ENCODE measurements at regions not wholly inside any gene's neighbourhood (a gene's known extent, or its start where the extent isn't known, plus 50 kb on each side); places are given as distances from the start of the nearest gene placed in this dataset.

GRCh38 chr20:21821358-21821757 is 115.9 kb downstream of the PAX1 start:
- WGBS: 90% methylated on average over 2 of the region's 2 CpGs

GRCh38 chr20:21820688-21821087 is 115.2 kb downstream of the PAX1 start:
- WGBS: 74% methylated on average over 6 of the region's 6 CpGs
- Histone ChIP-seq H3K9ac (ENCODE audit: low read depth, low read length) (no peak overlapping the region), H3K27ac (ENCODE audit: low read depth, low read length) (no peak overlapping the region), H3K36me3 (ENCODE audit: insufficient read depth, low read length) (no peaks in the 10 kb centered on the region), H3K27me3 (ENCODE audit: insufficient read depth, low read length) (no peaks in the 10 kb centered on the region), H3K4me1 (ENCODE audit: insufficient read depth, low read length) (peaks cover 13% of the 10 kb centered on the region), H3K4me3 (ENCODE audit: low read length) (no peak overlapping the region), H3K9me3 (ENCODE audit: insufficient read depth, low read depth, low read length) (no peaks in the 10 kb centered on the region)

More at GRCh38 chr20:21821358-21821757, 115.9 kb downstream of the PAX1 start:
- peaks cover 13% of the 10 kb centered on the region for H3K4me1 ChIP-seq (ENCODE audit: insufficient read depth, low read length)
- no peaks in the 10 kb centered on the region for H3K27me3 ChIP-seq (ENCODE audit: insufficient read depth, low read length)
- no peak overlapping the region for H3K4me3 ChIP-seq (ENCODE audit: low read length)
- H3K9me3 ChIP-seq (ENCODE audit: insufficient read depth, low read depth, low read length): no peaks in the 10 kb centered on the region
- no peak overlapping the region for H3K27ac ChIP-seq (ENCODE audit: low read depth, low read length)
- no peaks in the 10 kb centered on the region for H3K36me3 ChIP-seq (ENCODE audit: insufficient read depth, low read length)
- H3K9ac ChIP-seq (ENCODE audit: low read depth, low read length): no peak overlapping the region

DNA sequence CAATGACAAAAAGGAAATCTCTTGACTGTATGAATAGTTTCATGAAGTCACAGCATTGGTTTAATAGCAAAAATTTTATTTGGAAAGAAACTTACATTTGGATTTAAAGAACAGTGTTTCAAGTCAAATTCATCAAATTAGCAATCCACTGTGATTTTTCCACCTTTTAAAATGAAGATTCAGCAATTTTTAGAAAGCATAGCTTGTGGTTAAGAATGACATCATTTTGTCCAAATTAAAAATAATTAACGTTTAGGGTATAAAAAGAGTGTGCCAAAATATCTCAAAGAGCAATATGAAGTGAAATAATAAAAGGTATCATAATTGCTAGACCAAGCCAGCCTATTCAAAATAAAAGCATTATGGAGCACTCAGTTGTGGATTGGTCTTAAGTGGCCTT is 114.6 kb downstream of the PAX1 start:
- peaks cover 13% of the 10 kb centered on the region for H3K4me1 ChIP-seq (ENCODE audit: insufficient read depth, low read length)
- H3K36me3 ChIP-seq (ENCODE audit: insufficient read depth, low read length): no peaks in the 10 kb centered on the region
- no peaks in the 10 kb centered on the region for H3K9me3 ChIP-seq (ENCODE audit: insufficient read depth, low read depth, low read length)
- H3K27me3 ChIP-seq (ENCODE audit: insufficient read depth, low read length): no peaks in the 10 kb centered on the region
- no peak overlapping the region for H3K27ac ChIP-seq (ENCODE audit: low read depth, low read length)
- WGBS: 100% methylated on average over 1 of the region's 1 CpG
- H3K9ac ChIP-seq (ENCODE audit: low read depth, low read length): no peak overlapping the region
- H3K4me3 ChIP-seq (ENCODE audit: low read length): no peak overlapping the region

DNA sequence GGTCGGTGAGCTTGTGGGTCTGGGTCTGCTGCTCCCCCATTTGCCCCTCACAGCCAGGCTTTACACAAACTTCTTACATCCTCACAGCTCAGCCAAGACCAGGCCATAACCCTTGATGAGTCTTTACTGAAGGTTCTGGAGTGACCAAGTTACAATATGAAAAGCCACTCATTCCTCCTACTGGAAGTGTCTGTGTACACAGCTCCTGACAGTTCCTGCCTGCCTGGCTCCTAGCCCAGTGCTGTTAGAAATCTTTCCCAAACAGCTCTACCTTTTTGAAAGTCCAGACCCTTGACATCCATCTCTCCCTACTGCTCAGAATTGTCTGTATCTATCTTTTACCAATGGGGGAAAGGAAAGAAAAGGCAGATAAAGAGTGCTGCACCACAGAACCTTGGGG is 106.9 kb downstream of the PAX1 start:
- Histone ChIP-seq H3K9me3 (ENCODE audit: insufficient read depth, low read depth, low read length) (no peaks in the 10 kb centered on the region), H3K9ac (ENCODE audit: low read depth, low read length) (no peak overlapping the region), H3K4me1 (ENCODE audit: insufficient read depth, low read length) (no peaks in the 10 kb centered on the region), H3K27ac (ENCODE audit: low read depth, low read length) (no peak overlapping the region), H3K27me3 (ENCODE audit: insufficient read depth, low read length) (peaks cover 11% of the 10 kb centered on the region), H3K36me3 (ENCODE audit: insufficient read depth, low read length) (no peaks in the 10 kb centered on the region), H3K4me3 (ENCODE audit: low read length) (no peak overlapping the region)
- WGBS: 87% methylated on average over 1 of the region's 1 CpG

GRCh38 chr20:21809961-21810523 is 104.6 kb downstream of the PAX1 start:
- H3K9ac ChIP-seq (ENCODE audit: low read depth, low read length): no peak overlapping the region
- WGBS: 94% methylated on average over 18 of the region's 18 CpGs
- H3K27ac ChIP-seq (ENCODE audit: low read depth, low read length): no peak overlapping the region

GRCh38 chr20:21808863-21809664 is 103.6 kb downstream of the PAX1 start:
- H3K27me3 ChIP-seq (ENCODE audit: insufficient read depth, low read length): peaks cover 11% of the 10 kb centered on the region
- WGBS: 52% methylated on average over 31 of the region's 31 CpGs
- H3K36me3 ChIP-seq (ENCODE audit: insufficient read depth, low read length): no peaks in the 10 kb centered on the region
- H3K27ac ChIP-seq (ENCODE audit: low read depth, low read length): no peak overlapping the region
- no peak overlapping the region for H3K4me3 ChIP-seq (ENCODE audit: low read length)
- no peaks in the 10 kb centered on the region for H3K4me1 ChIP-seq (ENCODE audit: insufficient read depth, low read length)
- H3K9ac ChIP-seq (ENCODE audit: low read depth, low read length): no peak overlapping the region
- H3K9me3 ChIP-seq (ENCODE audit: insufficient read depth, low read depth, low read length): no peaks in the 10 kb centered on the region

More at GRCh38 chr20:21809961-21810523, 104.6 kb downstream of the PAX1 start:
- Histone ChIP-seq H3K27me3 (ENCODE audit: insufficient read depth, low read length) (peaks cover 11% of the 10 kb centered on the region), H3K9me3 (ENCODE audit: insufficient read depth, low read depth, low read length) (no peaks in the 10 kb centered on the region), H3K36me3 (ENCODE audit: insufficient read depth, low read length) (no peaks in the 10 kb centered on the region), H3K4me1 (ENCODE audit: insufficient read depth, low read length) (no peaks in the 10 kb centered on the region), H3K4me3 (ENCODE audit: low read length) (no peak overlapping the region)

DNA sequence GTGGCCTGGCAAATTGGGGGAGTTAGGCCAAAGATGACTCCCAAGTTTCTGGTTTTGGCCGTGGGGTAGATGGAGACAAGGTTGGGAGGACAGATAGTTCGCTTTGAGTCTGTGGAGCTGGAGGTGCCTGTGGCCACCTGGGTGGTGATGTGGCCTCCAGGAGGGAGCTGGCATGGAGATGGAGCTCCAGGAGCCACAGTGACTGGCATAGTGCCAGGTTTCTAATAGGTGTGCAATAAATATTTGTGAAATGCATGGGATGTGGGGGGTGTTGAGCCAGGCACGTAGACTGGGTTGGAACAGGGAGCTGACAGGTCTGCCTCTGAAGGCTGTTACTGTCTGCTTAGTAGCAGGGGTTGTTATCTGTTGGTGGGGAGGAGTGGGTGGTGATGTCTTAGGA is 102.7 kb downstream of the PAX1 start:
- Histone ChIP-seq H3K4me3 (ENCODE audit: low read length) (no peak overlapping the region), H3K4me1 (ENCODE audit: insufficient read depth, low read length) (no peaks in the 10 kb centered on the region), H3K27ac (ENCODE audit: low read depth, low read length) (no peak overlapping the region), H3K9ac (ENCODE audit: low read depth, low read length) (no peak overlapping the region), H3K36me3 (ENCODE audit: insufficient read depth, low read length) (no peaks in the 10 kb centered on the region), H3K27me3 (ENCODE audit: insufficient read depth, low read length) (peaks cover 11% of the 10 kb centered on the region), H3K9me3 (ENCODE audit: insufficient read depth, low read depth, low read length) (no peaks in the 10 kb centered on the region)
- 92% methylated on average over 3 of the region's 3 CpGs for WGBS

DNA sequence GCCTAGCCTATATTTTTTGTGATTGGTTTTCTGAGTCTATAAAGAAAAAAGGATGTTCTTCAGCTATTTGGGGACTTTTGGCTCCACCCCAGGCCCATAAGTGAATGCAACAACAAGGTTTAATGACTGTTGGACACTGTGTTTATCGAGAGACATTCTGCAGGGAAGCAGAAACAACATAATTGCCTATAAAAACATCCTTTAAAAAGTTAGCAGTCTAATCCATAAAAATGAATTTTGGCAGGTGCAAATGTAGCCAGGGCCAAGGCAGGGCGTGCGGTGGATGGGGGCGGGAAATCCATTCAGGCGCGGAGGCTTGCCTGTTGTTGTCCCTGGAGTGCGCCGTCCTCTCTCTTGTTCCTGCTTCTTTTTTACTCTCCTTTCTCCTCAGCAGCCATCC is 99.3 kb downstream of the PAX1 start:
- Histone ChIP-seq H3K9ac (ENCODE audit: low read depth, low read length) (no peak overlapping the region), H3K27ac (ENCODE audit: low read depth, low read length) (no peak overlapping the region), H3K4me1 (ENCODE audit: insufficient read depth, low read length) (no peaks in the 10 kb centered on the region), H3K36me3 (ENCODE audit: insufficient read depth, low read length) (no peaks in the 10 kb centered on the region), H3K9me3 (ENCODE audit: insufficient read depth, low read depth, low read length) (no peaks in the 10 kb centered on the region), H3K4me3 (ENCODE audit: low read length) (no peak overlapping the region), H3K27me3 (ENCODE audit: insufficient read depth, low read length) (peaks cover 8% of the 10 kb centered on the region)
- 94% methylated on average over 8 of the region's 8 CpGs for WGBS

- Histone ChIP-seq H3K27ac (ENCODE audit: low read depth, low read length) (no peak overlapping the region), H3K4me3 (ENCODE audit: low read length) (no peak overlapping the region), H3K4me1 (ENCODE audit: insufficient read depth, low read length) (no peaks in the 10 kb centered on the region), H3K36me3 (ENCODE audit: insufficient read depth, low read length) (no peaks in the 10 kb centered on the region), H3K9ac (ENCODE audit: low read depth, low read length) (no peak overlapping the region), H3K27me3 (ENCODE audit: insufficient read depth, low read length) (no peaks in the 10 kb centered on the region), H3K9me3 (ENCODE audit: insufficient read depth, low read depth, low read length) (no peaks in the 10 kb centered on the region)
- WGBS: 93% methylated on average over 4 of the region's 4 CpGs
Measured at GRCh38 chr20:21801193-21801592, 95.7 kb downstream of the PAX1 start.

DNA sequence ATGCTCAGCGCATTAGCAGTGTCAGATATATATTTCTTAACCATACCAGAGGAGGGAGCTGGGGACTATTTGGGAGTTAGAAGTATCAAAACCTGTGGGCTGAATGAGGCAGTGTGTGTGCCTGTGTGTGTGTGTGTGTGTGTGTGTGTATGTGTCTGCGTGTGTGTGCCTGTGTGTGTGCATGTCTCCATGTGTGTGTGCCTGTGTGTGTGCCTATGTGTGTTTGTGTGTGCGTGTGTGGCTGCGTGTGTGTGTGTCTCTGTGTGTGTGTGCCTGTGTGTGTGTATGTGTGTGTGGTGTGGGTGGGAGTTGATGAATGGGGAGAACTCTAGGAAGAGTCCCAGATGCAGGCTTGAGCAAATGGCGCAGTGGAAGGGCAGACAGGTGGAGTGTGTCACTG is 92.9 kb downstream of the PAX1 start:
- H3K9me3 ChIP-seq (ENCODE audit: insufficient read depth, low read depth, low read length): no peaks in the 10 kb centered on the region
- no peak overlapping the region for H3K27ac ChIP-seq (ENCODE audit: low read depth, low read length)
- H3K4me3 ChIP-seq (ENCODE audit: low read length): no peak overlapping the region
- 94% methylated on average over 4 of the region's 5 CpGs for WGBS
- no peak overlapping the region for H3K9ac ChIP-seq (ENCODE audit: low read depth, low read length)
- no peaks in the 10 kb centered on the region for H3K36me3 ChIP-seq (ENCODE audit: insufficient read depth, low read length)
- H3K4me1 ChIP-seq (ENCODE audit: insufficient read depth, low read length): no peaks in the 10 kb centered on the region
- no peaks in the 10 kb centered on the region for H3K27me3 ChIP-seq (ENCODE audit: insufficient read depth, low read length)

DNA sequence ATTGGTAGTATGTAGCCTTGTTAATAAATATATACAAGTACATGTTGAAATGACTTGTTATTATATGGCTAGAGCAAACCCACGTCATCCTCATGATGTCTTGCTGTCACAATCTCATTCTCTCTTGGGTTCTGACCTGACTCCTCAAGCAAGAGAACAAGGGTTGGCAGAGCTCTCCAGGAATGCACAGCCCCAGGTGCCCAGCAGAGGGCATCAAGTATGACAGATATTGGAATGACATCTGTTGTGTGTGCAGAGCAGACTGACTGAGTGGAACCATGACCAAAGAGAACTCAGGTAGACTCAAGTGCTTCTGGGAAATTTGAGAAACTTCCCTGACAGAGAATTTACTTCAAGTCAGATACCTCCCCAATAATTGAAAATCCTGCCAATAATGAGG is 90.6 kb downstream of the PAX1 start:
- Histone ChIP-seq H3K27me3 (ENCODE audit: insufficient read depth, low read length) (peaks cover 2% of the 10 kb centered on the region; the same call in 1 of the 2 replicates), H3K4me3 (ENCODE audit: low read length) (no peak overlapping the region), H3K36me3 (ENCODE audit: insufficient read depth, low read length) (no peaks in the 10 kb centered on the region), H3K9ac (ENCODE audit: low read depth, low read length) (no peak overlapping the region), H3K4me1 (ENCODE audit: insufficient read depth, low read length) (no peaks in the 10 kb centered on the region), H3K27ac (ENCODE audit: low read depth, low read length) (no peak overlapping the region), H3K9me3 (ENCODE audit: insufficient read depth, low read depth, low read length) (no peaks in the 10 kb centered on the region)
- WGBS: 77% methylated on average over 1 of the region's 1 CpG

Data from HUES64 (cell line).